ENCODE measurements at regions not wholly inside any gene's neighbourhood (a gene's known extent, or its start where the extent isn't known, plus 50 kb on each side); places are given as distances from the start of the nearest gene placed in this dataset.

- Histone ChIP-seq H4K91ac (ENCODE audit: low read depth, low read length) (no peak overlapping the region), H3K4me3 (ENCODE audit: low read depth, low read length) (no peak overlapping the region), H2BK5ac (ENCODE audit: low read depth, low read length, poor library complexity) (no peak overlapping the region), H3K18ac (ENCODE audit: low read length) (no peak overlapping the region), H2AK5ac (ENCODE audit: low read length) (no peak overlapping the region), H4K12ac (ENCODE audit: low read depth, low read length) (no peak overlapping the region), H2BK120ac (ENCODE audit: insufficient read depth, low read length, poor library complexity) (no peak overlapping the region), H4K8ac (ENCODE audit: low read depth, low read length) (no peak overlapping the region), H3K79me2 (ENCODE audit: control insufficient read depth, insufficient read depth, low read length, poor library complexity) (no peaks in the 10 kb centered on the region), H3K36me3 (ENCODE audit: control insufficient read depth in 1 of 2, insufficient read depth in 2 of 2, low read length in 2 of 2) (no peaks in the 10 kb centered on the region), H2AFZ (ENCODE audit: insufficient read depth, low read length, poor library complexity) (no peak overlapping the region), H3K27me3 (ENCODE audit: insufficient read depth, low read length) (no peaks in the 10 kb centered on the region), H3K4ac (ENCODE audit: low read depth, low read length) (no peak overlapping the region), H3K23ac (ENCODE audit: low read length) (no peak overlapping the region), H3K4me1 (ENCODE audit: control insufficient read depth in 1 of 2, insufficient read depth in 2 of 2, low read length in 2 of 2) (peaks cover 0 to 2% of the 10 kb centered on the region in 2 experiments), H3K14ac (ENCODE audit: low read length) (no peak overlapping the region), H3K9ac (ENCODE audit: low read length) (no peak overlapping the region), H3K4me2 (ENCODE audit: low read length) (no peak overlapping the region), H2BK12ac (ENCODE audit: low read length) (no peak overlapping the region), H3K9me3 (ENCODE audit: insufficient read depth, low read depth, low read length) (no peaks in the 10 kb centered on the region), H3K79me1 (ENCODE audit: low read length) (no peaks in the 10 kb centered on the region), H3K27ac (ENCODE audit: low read depth, low read length) (no peak overlapping the region)
- no peak for DNase-seq
- no CpG with 5 or more reads among the region's 5 CpGs for WGBS (ENCODE audit: extremely low coverage, insufficient coverage, insufficient read length)
These were observed 390.1 kb downstream of the ADAM29 start for GRCh38 chr4:175308236-175308635.

GRCh38 chr4:175309041-175309440, 390.9 kb downstream of the ADAM29 start:
- Histone ChIP-seq H3K27me3 (ENCODE audit: insufficient read depth, low read length) (no peaks in the 10 kb centered on the region), H3K79me2 (ENCODE audit: control insufficient read depth, insufficient read depth, low read length, poor library complexity) (no peaks in the 10 kb centered on the region), H3K4me3 (ENCODE audit: low read depth, low read length) (no peak overlapping the region), H3K9ac (ENCODE audit: low read length) (no peak overlapping the region), H2AFZ (ENCODE audit: insufficient read depth, low read length, poor library complexity) (no peak overlapping the region), H3K4me1 (ENCODE audit: control insufficient read depth in 1 of 2, insufficient read depth in 2 of 2, low read length in 2 of 2) (peaks cover 0 to 2% of the 10 kb centered on the region in 2 experiments), H3K79me1 (ENCODE audit: low read length) (no peaks in the 10 kb centered on the region), H3K4ac (ENCODE audit: low read depth, low read length) (no peak overlapping the region), H4K91ac (ENCODE audit: low read depth, low read length) (no peak overlapping the region), H3K23ac (ENCODE audit: low read length) (no peak overlapping the region), H3K36me3 (ENCODE audit: control insufficient read depth in 1 of 2, insufficient read depth in 2 of 2, low read length in 2 of 2) (no peaks in the 10 kb centered on the region), H3K9me3 (ENCODE audit: insufficient read depth, low read depth, low read length) (no peaks in the 10 kb centered on the region), H3K18ac (ENCODE audit: low read length) (no peak overlapping the region), H4K8ac (ENCODE audit: low read depth, low read length) (no peak overlapping the region), H3K27ac (ENCODE audit: low read depth, low read length) (no peak overlapping the region), H3K4me2 (ENCODE audit: low read length) (no peak overlapping the region), H2AK5ac (ENCODE audit: low read length) (no peak overlapping the region), H4K12ac (ENCODE audit: low read depth, low read length) (no peak overlapping the region), H3K14ac (ENCODE audit: low read length) (no peak overlapping the region), H2BK120ac (ENCODE audit: insufficient read depth, low read length, poor library complexity) (no peak overlapping the region), H2BK5ac (ENCODE audit: low read depth, low read length, poor library complexity) (no peak overlapping the region), H2BK12ac (ENCODE audit: low read length) (no peak overlapping the region)
- no peak for DNase-seq
- no CpG with 5 or more reads among the region's 3 CpGs for WGBS (ENCODE audit: extremely low coverage, insufficient coverage, insufficient read length)

- Histone ChIP-seq H4K8ac (ENCODE audit: low read depth, low read length) (no peak overlapping the region), H3K9ac (ENCODE audit: low read length) (no peak overlapping the region), H3K4me1 (ENCODE audit: control insufficient read depth in 1 of 2, insufficient read depth in 2 of 2, low read length in 2 of 2) (no peaks in the 10 kb centered on the region), H3K4ac (ENCODE audit: low read depth, low read length) (no peak overlapping the region), H2AK5ac (ENCODE audit: low read length) (no peak overlapping the region), H3K27me3 (ENCODE audit: insufficient read depth, low read length) (no peaks in the 10 kb centered on the region), H2BK120ac (ENCODE audit: insufficient read depth, low read length, poor library complexity) (no peak overlapping the region), H3K27ac (ENCODE audit: low read depth, low read length) (no peak overlapping the region), H3K79me2 (ENCODE audit: control insufficient read depth, insufficient read depth, low read length, poor library complexity) (no peaks in the 10 kb centered on the region), H3K18ac (ENCODE audit: low read length) (no peak overlapping the region), H3K36me3 (ENCODE audit: control insufficient read depth in 1 of 2, insufficient read depth in 2 of 2, low read length in 2 of 2) (no peaks in the 10 kb centered on the region), H3K79me1 (ENCODE audit: low read length) (no peaks in the 10 kb centered on the region), H4K91ac (ENCODE audit: low read depth, low read length) (no peak overlapping the region), H3K14ac (ENCODE audit: low read length) (no peak overlapping the region), H3K23ac (ENCODE audit: low read length) (no peak overlapping the region), H3K4me3 (ENCODE audit: low read depth, low read length) (no peak overlapping the region), H3K4me2 (ENCODE audit: low read length) (no peak overlapping the region), H2BK5ac (ENCODE audit: low read depth, low read length, poor library complexity) (no peak overlapping the region), H4K12ac (ENCODE audit: low read depth, low read length) (no peak overlapping the region), H2AFZ (ENCODE audit: insufficient read depth, low read length, poor library complexity) (peak overlapping the region; percentile 1), H2BK12ac (ENCODE audit: low read length) (no peak overlapping the region), H3K9me3 (ENCODE audit: insufficient read depth, low read depth, low read length) (no peaks in the 10 kb centered on the region)
- DNase-seq, result no peak
- WGBS (ENCODE audit: extremely low coverage, insufficient coverage, insufficient read length), result no CpG with 5 or more reads among the region's 5 CpGs
These were observed 407.1 kb downstream of the ADAM29 start for GRCh38 chr4:175325230-175325629.

GRCh38 chr4:175326796-175327195, 408.6 kb downstream of the ADAM29 start:
- H3K4me3 ChIP-seq (ENCODE audit: low read depth, low read length), result no peak overlapping the region
- H3K27me3 ChIP-seq (ENCODE audit: insufficient read depth, low read length), result no peaks in the 10 kb centered on the region
- no CpG with 5 or more reads among the region's 3 CpGs for WGBS (ENCODE audit: extremely low coverage, insufficient coverage, insufficient read length)
- no peak overlapping the region for H3K27ac ChIP-seq (ENCODE audit: low read depth, low read length)
- no peaks in the 10 kb centered on the region for H3K79me2 ChIP-seq (ENCODE audit: control insufficient read depth, insufficient read depth, low read length, poor library complexity)
- H3K4me2 ChIP-seq (ENCODE audit: low read length), result no peak overlapping the region
- no peak overlapping the region for H2BK120ac ChIP-seq (ENCODE audit: insufficient read depth, low read length, poor library complexity)
- no peak overlapping the region for H4K12ac ChIP-seq (ENCODE audit: low read depth, low read length)
- H2AFZ ChIP-seq (ENCODE audit: insufficient read depth, low read length, poor library complexity), result no peak overlapping the region
- no peak overlapping the region for H2AK5ac ChIP-seq (ENCODE audit: low read length)
- H4K91ac ChIP-seq (ENCODE audit: low read depth, low read length), result no peak overlapping the region
- no peak overlapping the region for H3K18ac ChIP-seq (ENCODE audit: low read length)
- H3K36me3 ChIP-seq (ENCODE audit: control insufficient read depth in 1 of 2, insufficient read depth in 2 of 2, low read length in 2 of 2), result no peaks in the 10 kb centered on the region
- no peak overlapping the region for H2BK5ac ChIP-seq (ENCODE audit: low read depth, low read length, poor library complexity)
- no peak overlapping the region for H3K14ac ChIP-seq (ENCODE audit: low read length)
- H3K9me3 ChIP-seq (ENCODE audit: insufficient read depth, low read depth, low read length), result no peaks in the 10 kb centered on the region
- no peak overlapping the region for H2BK12ac ChIP-seq (ENCODE audit: low read length)
- H3K9ac ChIP-seq (ENCODE audit: low read length), result no peak overlapping the region
- H3K4me1 ChIP-seq (ENCODE audit: control insufficient read depth in 1 of 2, insufficient read depth in 2 of 2, low read length in 2 of 2), result no peaks in the 10 kb centered on the region
- no peak overlapping the region for H3K23ac ChIP-seq (ENCODE audit: low read length)
- no peak overlapping the region for H3K4ac ChIP-seq (ENCODE audit: low read depth, low read length)
- no peaks in the 10 kb centered on the region for H3K79me1 ChIP-seq (ENCODE audit: low read length)
- no peak overlapping the region for H4K8ac ChIP-seq (ENCODE audit: low read depth, low read length)
- DNase-seq, result no peak
